ENCODE measurements at regions not wholly inside any gene's neighbourhood (a gene's known extent, or its start where the extent isn't known, plus 50 kb on each side); places are given as distances from the start of the nearest gene placed in this dataset.

DNA sequence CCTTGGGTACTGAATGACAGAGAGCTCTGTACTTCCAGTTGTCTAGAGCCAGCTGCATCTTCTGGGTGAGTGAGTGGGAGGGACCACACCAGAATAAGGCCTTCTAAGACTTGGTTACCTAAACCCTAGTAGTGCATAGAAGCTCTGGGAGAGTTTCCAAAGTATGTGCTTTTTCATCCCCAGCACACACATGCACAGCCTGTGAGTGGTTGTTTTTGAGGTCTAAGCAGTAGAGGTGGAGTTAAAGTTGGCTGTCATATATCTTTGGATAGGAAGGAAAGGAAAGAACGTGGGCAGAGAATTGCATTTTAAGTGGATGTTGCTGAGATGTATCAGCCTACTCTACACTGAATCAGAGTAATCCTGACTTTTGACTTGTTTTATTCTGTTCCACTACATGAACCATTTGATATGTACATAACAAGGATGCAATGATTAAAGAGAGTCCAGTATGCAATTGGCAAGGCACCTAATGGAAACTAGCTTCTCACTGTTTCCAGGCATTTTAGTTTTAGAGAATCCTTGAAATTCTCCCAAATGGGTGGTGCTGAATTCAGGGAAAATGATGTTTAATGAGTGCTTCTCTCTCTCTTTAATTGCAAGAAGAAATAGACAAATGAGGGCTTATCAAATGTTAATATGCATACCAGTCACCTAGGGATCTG lies 51.8 kb upstream of the PRICKLE1 start:
- TF ChIP-seq EZH2 (IDR thresholded peaks at IDR 0.05; ENCODE audit: borderline replicate concordance) (no peak), EZH2phosphoT487 (IDR thresholded peaks at IDR 0.05; ENCODE audit: low read depth, severe bottlenecking, unreplicated experiment) (no peak)
- TF ChIP-seq, protein P1, sequence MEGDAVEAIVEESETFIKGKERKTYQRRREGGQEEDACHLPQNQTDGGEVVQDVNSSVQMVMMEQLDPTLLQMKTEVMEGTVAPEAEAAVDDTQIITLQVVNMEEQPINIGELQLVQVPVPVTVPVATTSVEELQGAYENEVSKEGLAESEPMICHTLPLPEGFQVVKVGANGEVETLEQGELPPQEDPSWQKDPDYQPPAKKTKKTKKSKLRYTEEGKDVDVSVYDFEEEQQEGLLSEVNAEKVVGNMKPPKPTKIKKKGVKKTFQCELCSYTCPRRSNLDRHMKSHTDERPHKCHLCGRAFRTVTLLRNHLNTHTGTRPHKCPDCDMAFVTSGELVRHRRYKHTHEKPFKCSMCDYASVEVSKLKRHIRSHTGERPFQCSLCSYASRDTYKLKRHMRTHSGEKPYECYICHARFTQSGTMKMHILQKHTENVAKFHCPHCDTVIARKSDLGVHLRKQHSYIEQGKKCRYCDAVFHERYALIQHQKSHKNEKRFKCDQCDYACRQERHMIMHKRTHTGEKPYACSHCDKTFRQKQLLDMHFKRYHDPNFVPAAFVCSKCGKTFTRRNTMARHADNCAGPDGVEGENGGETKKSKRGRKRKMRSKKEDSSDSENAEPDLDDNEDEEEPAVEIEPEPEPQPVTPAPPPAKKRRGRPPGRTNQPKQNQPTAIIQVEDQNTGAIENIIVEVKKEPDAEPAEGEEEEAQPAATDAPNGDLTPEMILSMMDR (IDR thresholded peaks at IDR 0.05; ENCODE audit: poor library complexity): no peak
